NCI-H774 (cell line): ENCODE measurements at regions not wholly inside any gene's neighbourhood (a gene's known extent, or its start where the extent isn't known, plus 50 kb on each side); places are given as distances from the start of the nearest gene placed in this dataset.

ENCODE experiments used
- DNase-seq: peaks from one replicate; lab custom pipeline; 2025; lab: John Stamatoyannopoulos, UW

- no peak for DNase-seq
Measured at GRCh38 chr2:180058993-180059392, 51.9 kb upstream of the CWC22 start.

- DNase-seq: no peak
Measured at GRCh38 chr2:180057706-180058412, 50.8 kb upstream of the CWC22 start.
